GM23338 (cell line): ENCODE measurements at regions not wholly inside any gene's neighbourhood (a gene's known extent, or its start where the extent isn't known, plus 50 kb on each side); places are given as distances from the start of the nearest gene placed in this dataset.

Experiments used
- CREB1 ChIP-seq: fragments of 250-450 bp; sonication (Bioruptor Pico); IDR thresholded peaks from 2 replicates; pipeline ENCODE4 v1.5.0; 2020; ENCODE audit warnings: low read depth, mild to moderate bottlenecking, moderate library complexity
- CTCF ChIP-seq, 2 experiments: fragments of 200-600 bp in 1 of 2; sonication (generic) in 1 of 2; conservative IDR thresholded peaks; 2 replicates each; pipeline versions ENCODE4 v1.5.1 to v1.6.1; 2016 to 2017; ENCODE audit warnings: antibody characterized with exemption in 2 of 2, low read depth in 2 of 2, mild to moderate bottlenecking in 2 of 2, moderate library complexity in 1 of 2
- ETS1 ChIP-seq: IDR thresholded peaks from 2 replicates; pipeline ENCODE4 v1.6.1; 2016; ENCODE audit warnings: antibody characterized with exemption
- EZH2 ChIP-seq: fragments of 200-600 bp; sonication (generic); IDR thresholded peaks from one replicate; pipeline ENCODE4 v1.8.0; 2017; ENCODE audit warnings: antibody characterized with exemption, mild to moderate bottlenecking, low read depth; ENCODE audit not compliant: unreplicated experiment
- EZH2phosphoT487 ChIP-seq: fragments of 200-600 bp; sonication (generic); IDR thresholded peaks from one replicate; pipeline ENCODE4 v1.8.1; 2018; ENCODE audit warnings: antibody characterized with exemption; ENCODE audit not compliant: unreplicated experiment
- JUNB ChIP-seq: IDR thresholded peaks from one replicate; pipeline ENCODE4 v1.6.1; 2016; ENCODE audit warnings: antibody characterized with exemption; ENCODE audit not compliant: unreplicated experiment
- POLR2AphosphoS5 ChIP-seq: IDR thresholded peaks from 2 replicates; pipeline ENCODE4 v1.6.1; 2016; ENCODE audit warnings: antibody characterized with exemption, low read depth
- REST ChIP-seq: IDR thresholded peaks from one replicate; pipeline ENCODE4 v1.6.1; 2018; ENCODE audit warnings: antibody characterized with exemption; ENCODE audit not compliant: unreplicated experiment
- STAT1 ChIP-seq: IDR thresholded peaks from one replicate; pipeline ENCODE4 v1.6.1; 2016; ENCODE audit warnings: antibody characterized with exemption; ENCODE audit not compliant: unreplicated experiment
- ZNF331 ChIP-seq: fragments of 250-450 bp; sonication (Bioruptor Pico); IDR thresholded peaks from 2 replicates; pipeline ENCODE4 v1.5.0; 2020; ENCODE audit warnings: low read depth, mild to moderate bottlenecking, moderate library complexity
- ZNF462 ChIP-seq: fragments of 250-450 bp; sonication (Bioruptor Pico); IDR thresholded peaks from 2 replicates; pipeline ENCODE4 v1.5.0; 2020; ENCODE audit warnings: mild to moderate bottlenecking, moderate library complexity

GRCh38 chr1:68313735-68314134 lies 81.4 kb upstream of the WLS start:
- TF ChIP-seq CTCF (conservative IDR thresholded peaks at IDR 0.05; ENCODE audit: low read depth in 2 of 2) = no peak
- TF ChIP-seq EZH2 = no peak
- TF ChIP-seq EZH2phosphoT487 = no peak
- TF ChIP-seq POLR2AphosphoS5 = no peak
- TF ChIP-seq REST = no peak
- TF ChIP-seq ZNF331 (CRISPR knock-in tag) = no peak
- no peak for TF ChIP-seq CREB1 (CRISPR knock-in tag)
- no peak for TF ChIP-seq ZNF462
- TF ChIP-seq ETS1 = no peak
- no peak for TF ChIP-seq JUNB
- no peak for TF ChIP-seq STAT1
